Activated T-helper 1 cell treated with anti-CD3 and anti-CD28 coated beads, Interleukin-12 subunit alpha, Interleukin-12 subunit beta, Interleukin-2, Interleukin-4 antibody, amounts not matched to agents 30 ng/mL and 10 ng/mL and 1 ng/mL, durations not matched to agents 14 hours and 24 hours and 36 hours (primary cell): ENCODE measurements at regions not wholly inside any gene's neighbourhood (a gene's known extent, or its start where the extent isn't known, plus 50 kb on each side); places are given as distances from the start of the nearest gene placed in this dataset.

ENCODE experiments used
- DNase-seq: peaks from one replicate; pipeline ENCODE4 v3.0.0; 2021; ENCODE audit warnings: low spot score
- H3K27ac Mint-ChIP-seq: one replicate; pipeline ENCODE4 v1.8.0; 2021; ENCODE audit warnings: mild to moderate bottlenecking, mixed read lengths
- H3K27me3 Mint-ChIP-seq: one replicate; pipeline ENCODE4 v1.8.0; 2022; ENCODE audit warnings: mild to moderate bottlenecking, moderate library complexity, mixed read lengths; ENCODE audit not compliant: insufficient read depth
- H3K36me3 Mint-ChIP-seq: one replicate; pipeline ENCODE4 v1.8.0; 2021; ENCODE audit warnings: low read depth, mixed read lengths
- H3K4me1 Mint-ChIP-seq: one replicate; pipeline ENCODE4 v1.8.0; 2021; ENCODE audit warnings: low read depth, mixed read lengths
- H3K4me3 Mint-ChIP-seq: one replicate; pipeline ENCODE4 v1.8.0; 2021; ENCODE audit warnings: mild to moderate bottlenecking, moderate library complexity, mixed read lengths
- H3K9me3 Mint-ChIP-seq: one replicate; pipeline ENCODE4 v1.8.0; 2021; ENCODE audit warnings: mixed read lengths
- intact Hi-C: fragments of 100-400 bp; cut with micrococcal nuclease; formaldehyde crosslinking; loops from one replicate; pipeline ENCODE4 v1.15.1; 2024

- Mint-ChIP-seq H3K4me3 (no peak overlapping the region), H3K4me1 (no peaks in the 10 kb centered on the region), H3K36me3 (no peaks in the 10 kb centered on the region), H3K27me3 (no peaks in the 10 kb centered on the region), H3K9me3 (peaks cover 4% of the 10 kb centered on the region), H3K27ac (no peak overlapping the region)
- intact Hi-C loops: no loop called here
- DNase-seq: no peak
These were observed 411.4 kb upstream of the SOX9 start for GRCh38 chr17:71709271-71709890.

GRCh38 chr17:71709946-71710345 is 410.9 kb upstream of the SOX9 start:
- Mint-ChIP-seq H3K27ac (no peak overlapping the region), H3K4me3 (no peak overlapping the region), H3K36me3 (no peaks in the 10 kb centered on the region), H3K4me1 (no peaks in the 10 kb centered on the region), H3K27me3 (no peaks in the 10 kb centered on the region), H3K9me3 (no peaks in the 10 kb centered on the region)
- no peak for DNase-seq
- intact Hi-C loops: no loop called here

GRCh38 chr17:71710816-71711215 is 410.0 kb upstream of the SOX9 start:
- H3K9me3 Mint-ChIP-seq: peaks cover 6% of the 10 kb centered on the region
- intact Hi-C loops: no loop called here
- no peak overlapping the region for H3K27ac Mint-ChIP-seq
- no peaks in the 10 kb centered on the region for H3K27me3 Mint-ChIP-seq
- no peaks in the 10 kb centered on the region for H3K36me3 Mint-ChIP-seq
- H3K4me3 Mint-ChIP-seq: no peak overlapping the region
- no peak for DNase-seq
- H3K4me1 Mint-ChIP-seq: no peaks in the 10 kb centered on the region

- Mint-ChIP-seq H3K27ac (no peak overlapping the region), H3K27me3 (no peaks in the 10 kb centered on the region), H3K4me1 (no peaks in the 10 kb centered on the region), H3K9me3 (peaks cover 7% of the 10 kb centered on the region), H3K36me3 (no peaks in the 10 kb centered on the region), H3K4me3 (no peak overlapping the region)
- intact Hi-C loops: no loop called here
- DNase-seq: no peak
These were observed 407.0 kb upstream of the SOX9 start for GRCh38 chr17:71713846-71714245.

GRCh38 chr17:71724339-71724738 is 396.5 kb upstream of the SOX9 start:
- intact Hi-C loops: no loop called here
- Mint-ChIP-seq H3K36me3 (no peaks in the 10 kb centered on the region), H3K9me3 (peaks cover 14% of the 10 kb centered on the region), H3K4me1 (no peaks in the 10 kb centered on the region), H3K4me3 (no peak overlapping the region), H3K27ac (no peak overlapping the region), H3K27me3 (no peaks in the 10 kb centered on the region)
- DNase-seq: no peak

GRCh38 chr17:71725811-71726210 is 395.0 kb upstream of the SOX9 start:
- Mint-ChIP-seq H3K4me3 (no peak overlapping the region), H3K27me3 (no peaks in the 10 kb centered on the region), H3K4me1 (no peaks in the 10 kb centered on the region), H3K36me3 (no peaks in the 10 kb centered on the region), H3K9me3 (peaks cover 14% of the 10 kb centered on the region), H3K27ac (no peak overlapping the region)
- DNase-seq: no peak
- intact Hi-C loops: no loop called here

- peaks cover 14% of the 10 kb centered on the region for H3K9me3 Mint-ChIP-seq
- H3K36me3 Mint-ChIP-seq: no peaks in the 10 kb centered on the region
- intact Hi-C loops: no loop called here
- no peak overlapping the region for H3K4me3 Mint-ChIP-seq
- DNase-seq: no peak
- H3K27ac Mint-ChIP-seq: no peak overlapping the region
- no peaks in the 10 kb centered on the region for H3K27me3 Mint-ChIP-seq
- H3K4me1 Mint-ChIP-seq: no peaks in the 10 kb centered on the region
These were observed 394.5 kb upstream of the SOX9 start for GRCh38 chr17:71726341-71726740.

GRCh38 chr17:71727292-71727691 is 393.5 kb upstream of the SOX9 start:
- Mint-ChIP-seq H3K9me3 (peaks cover 14% of the 10 kb centered on the region), H3K4me1 (no peaks in the 10 kb centered on the region), H3K36me3 (no peaks in the 10 kb centered on the region), H3K4me3 (no peak overlapping the region), H3K27me3 (no peaks in the 10 kb centered on the region), H3K27ac (no peak overlapping the region)
- intact Hi-C loops: no loop called here
- DNase-seq: no peak

- no peak overlapping the region for H3K27ac Mint-ChIP-seq
- intact Hi-C loops: no loop called here
- no peaks in the 10 kb centered on the region for H3K36me3 Mint-ChIP-seq
- no peak overlapping the region for H3K4me3 Mint-ChIP-seq
- H3K4me1 Mint-ChIP-seq: no peaks in the 10 kb centered on the region
- H3K9me3 Mint-ChIP-seq: peaks cover 14% of the 10 kb centered on the region
- DNase-seq: no peak
- H3K27me3 Mint-ChIP-seq: no peaks in the 10 kb centered on the region
These were observed 393.1 kb upstream of the SOX9 start for GRCh38 chr17:71727723-71728122.

- intact Hi-C loops: no loop called here
- Mint-ChIP-seq H3K4me1 (no peaks in the 10 kb centered on the region), H3K27me3 (no peaks in the 10 kb centered on the region), H3K9me3 (peaks cover 10% of the 10 kb centered on the region), H3K4me3 (no peak overlapping the region), H3K36me3 (no peaks in the 10 kb centered on the region), H3K27ac (no peak overlapping the region)
- no peak for DNase-seq
These were observed 389.9 kb upstream of the SOX9 start for GRCh38 chr17:71730871-71731270.

GRCh38 chr17:71735893-71736292 is 384.9 kb upstream of the SOX9 start:
- no peaks in the 10 kb centered on the region for H3K4me1 Mint-ChIP-seq
- intact Hi-C loops: no loop called here
- H3K36me3 Mint-ChIP-seq: no peaks in the 10 kb centered on the region
- H3K9me3 Mint-ChIP-seq: peaks cover 2% of the 10 kb centered on the region
- no peak for DNase-seq
- H3K27ac Mint-ChIP-seq: no peak overlapping the region
- no peaks in the 10 kb centered on the region for H3K27me3 Mint-ChIP-seq
- H3K4me3 Mint-ChIP-seq: no peak overlapping the region

GRCh38 chr17:71740866-71741265 is 380.0 kb upstream of the SOX9 start:
- intact Hi-C loops: no loop called here
- no peaks in the 10 kb centered on the region for H3K4me1 Mint-ChIP-seq
- H3K27me3 Mint-ChIP-seq: no peaks in the 10 kb centered on the region
- DNase-seq: no peak
- H3K9me3 Mint-ChIP-seq: peaks cover 8% of the 10 kb centered on the region
- no peaks in the 10 kb centered on the region for H3K36me3 Mint-ChIP-seq
- H3K27ac Mint-ChIP-seq: no peak overlapping the region
- no peak overlapping the region for H3K4me3 Mint-ChIP-seq

- no peaks in the 10 kb centered on the region for H3K27me3 Mint-ChIP-seq
- peaks cover 8% of the 10 kb centered on the region for H3K9me3 Mint-ChIP-seq
- H3K27ac Mint-ChIP-seq: no peak overlapping the region
- no peaks in the 10 kb centered on the region for H3K36me3 Mint-ChIP-seq
- intact Hi-C loops: no loop called here
- no peaks in the 10 kb centered on the region for H3K4me1 Mint-ChIP-seq
- no peak overlapping the region for H3K4me3 Mint-ChIP-seq
- no peak for DNase-seq
These were observed 379.0 kb upstream of the SOX9 start for GRCh38 chr17:71741836-71742235.

GRCh38 chr17:71748872-71749271 is 371.9 kb upstream of the SOX9 start:
- intact Hi-C loops: no loop called here
- Mint-ChIP-seq H3K36me3 (no peaks in the 10 kb centered on the region), H3K4me1 (no peaks in the 10 kb centered on the region), H3K9me3 (no peaks in the 10 kb centered on the region), H3K27ac (no peak overlapping the region), H3K27me3 (no peaks in the 10 kb centered on the region), H3K4me3 (no peak overlapping the region)
- DNase-seq: no peak
